T-helper 22 cell (primary cell): ENCODE measurements at regions not wholly inside any gene's neighbourhood (a gene's known extent, or its start where the extent isn't known, plus 50 kb on each side); places are given as distances from the start of the nearest gene placed in this dataset.
"Not testable (repeated sequence)": the region's sequence is repeated elsewhere in the genome, so short reads cannot be mapped to it uniquely, and the experiment has no call there.

Experiments
- DNase-seq: peaks from one replicate; pipeline ENCODE4 v3.0.0-alpha.2; 2020; ENCODE audit warnings: low read depth

GRCh38 chrX:123788193-123788592 lies 55.3 kb upstream of the THOC2 start:
- not testable (repeated sequence) for DNase-seq

GRCh38 chrX:123788744-123789143 lies 55.9 kb upstream of the THOC2 start:
- no peak for DNase-seq

GRCh38 chrX:123797543-123798447 lies 62.1 kb upstream of the XIAP start:
- DNase-seq = no peak

GRCh38 chrX:123798706-123799430 lies 61.0 kb upstream of the XIAP start:
- DNase-seq = not testable (repeated sequence)

GRCh38 chrX:123801901-123802300 lies 58.0 kb upstream of the XIAP start:
- no peak for DNase-seq

- peak; percentile 2 for DNase-seq
These were observed 56.4 kb upstream of the XIAP start for GRCh38 chrX:123803331-123803983.

GRCh38 chrX:123803984-123804365 lies 55.9 kb upstream of the XIAP start:
- not testable (repeated sequence) for DNase-seq

GRCh38 chrX:123807835-123808416 lies 51.9 kb upstream of the XIAP start:
- DNase-seq = no peak

- DNase-seq = no peak
These were observed 49.9 kb upstream of the XIAP start for GRCh38 chrX:123809854-123810375.
